Smooth muscle cell (in vitro differentiated cells): ENCODE measurements at regions not wholly inside any gene's neighbourhood (a gene's known extent, or its start where the extent isn't known, plus 50 kb on each side); places are given as distances from the start of the nearest gene placed in this dataset.

ENCODE experiments used
- DNase-seq: peaks from one replicate; lab custom pipeline; 2025; ENCODE audit not compliant: unreplicated experiment; lab: John Stamatoyannopoulos, UW
- H2AFZ ChIP-seq: fragments of 200-600 bp; sonication (generic); 2 replicates; pipeline ENCODE4 v1.6.0; 2016; ENCODE audit warnings: antibody characterized with exemption, low read depth, mild to moderate bottlenecking
- H3F3A ChIP-seq: fragments of 200-600 bp; sonication (generic); 2 replicates; pipeline ENCODE4 v1.6.0; 2017; ENCODE audit warnings: antibody characterized with exemption, low read depth
- H3K27ac ChIP-seq: fragments of 200-600 bp; sonication (generic); 2 replicates; pipeline ENCODE4 v1.5.1; 2016; ENCODE audit warnings: low read depth, mild to moderate bottlenecking
- H3K27me3 ChIP-seq: fragments of 200-600 bp; sonication (generic); 2 replicates; pipeline ENCODE4 v1.6.1; 2016; ENCODE audit warnings: low read depth, mild to moderate bottlenecking
- H3K36me3 ChIP-seq: fragments of 200-600 bp; sonication (generic); 2 replicates; pipeline ENCODE4 v1.5.1; 2016; ENCODE audit warnings: low read depth
- H3K4me1 ChIP-seq: fragments of 200-600 bp; sonication (generic); 2 replicates; pipeline ENCODE4 v1.5.1; 2016; ENCODE audit warnings: low read depth
- H3K4me2 ChIP-seq: fragments of 200-600 bp; sonication (generic); 2 replicates; pipeline ENCODE4 v1.6.0; 2016; ENCODE audit warnings: mild to moderate bottlenecking
- H3K4me3 ChIP-seq: fragments of 200-600 bp; sonication (generic); 2 replicates; pipeline ENCODE4 v1.5.1; 2016; ENCODE audit warnings: mild to moderate bottlenecking
- H3K79me2 ChIP-seq: fragments of 200-600 bp; sonication (generic); 2 replicates; pipeline ENCODE4 v1.6.0; 2016; ENCODE audit warnings: low read depth, mild to moderate bottlenecking
- H3K9ac ChIP-seq: fragments of 200-600 bp; sonication (generic); 2 replicates; pipeline ENCODE4 v1.6.0; 2016; ENCODE audit warnings: low read depth
- H3K9me3 ChIP-seq: fragments of 200-600 bp; sonication (generic); replicated peaks from 2 replicates; pipeline ENCODE4 v1.5.1; 2016; ENCODE audit warnings: low read depth
- H4K20me1 ChIP-seq: fragments of 200-600 bp; sonication (generic); 2 replicates; pipeline ENCODE4 v1.6.0; 2016; ENCODE audit warnings: low read depth
- CTCF ChIP-seq: fragments of 200-600 bp; sonication (generic); IDR thresholded peaks from 2 replicates; pipeline ENCODE4 v1.5.1; 2017; ENCODE audit warnings: borderline replicate concordance, mild to moderate bottlenecking, antibody characterized with exemption; ENCODE audit not compliant: insufficient read depth, poor library complexity, severe bottlenecking
- WGBS: methylation state at CpG from one replicate; pipeline ENCODE4 v1.1.7; 2016; ENCODE audit warnings: low lambda C conversion rate; 5-methylcytosine and 5-hydroxymethylcytosine counted together

GRCh38 chr12:34301251-34302130 is 279.2 kb downstream of the ALG10 start:
- no peak overlapping the region for H3K9ac ChIP-seq
- no peaks in the 10 kb centered on the region for H3K4me1 ChIP-seq
- no peaks in the 10 kb centered on the region for H4K20me1 ChIP-seq
- TF ChIP-seq CTCF = no peak
- no peak overlapping the region for H2AFZ ChIP-seq
- no peak for DNase-seq
- peaks cover 3% of the 10 kb centered on the region for H3K9me3 ChIP-seq
- H3K36me3 ChIP-seq = no peaks in the 10 kb centered on the region
- H3K4me3 ChIP-seq = no peak overlapping the region
- H3K4me2 ChIP-seq = no peak overlapping the region
- no peaks in the 10 kb centered on the region for H3K79me2 ChIP-seq
- no peak overlapping the region for H3K27ac ChIP-seq
- H3K27me3 ChIP-seq = no peaks in the 10 kb centered on the region
- 80% methylated on average over 22 of the region's 22 CpGs for WGBS
- no peaks in the 10 kb centered on the region for H3F3A ChIP-seq

- Histone ChIP-seq H3F3A (no peaks in the 10 kb centered on the region), H3K4me2 (no peak overlapping the region), H3K79me2 (no peaks in the 10 kb centered on the region), H2AFZ (no peak overlapping the region), H4K20me1 (no peaks in the 10 kb centered on the region), H3K9ac (no peak overlapping the region), H3K27ac (no peak overlapping the region), H3K9me3 (peaks cover 3% of the 10 kb centered on the region), H3K36me3 (no peaks in the 10 kb centered on the region), H3K4me1 (no peaks in the 10 kb centered on the region), H3K4me3 (no peak overlapping the region), H3K27me3 (no peaks in the 10 kb centered on the region)
- TF ChIP-seq CTCF = no peak
- no peak for DNase-seq
- 80% methylated on average over 30 of the region's 30 CpGs for WGBS
Measured at GRCh38 chr12:34302131-34302885, 280.0 kb downstream of the ALG10 start.

GRCh38 chr12:34303091-34303870 is 281.0 kb downstream of the ALG10 start:
- Histone ChIP-seq H3F3A (no peaks in the 10 kb centered on the region), H3K4me2 (no peak overlapping the region), H3K36me3 (no peaks in the 10 kb centered on the region), H3K9ac (no peak overlapping the region), H3K4me1 (no peaks in the 10 kb centered on the region), H3K27me3 (no peaks in the 10 kb centered on the region), H3K79me2 (no peaks in the 10 kb centered on the region), H3K27ac (no peak overlapping the region), H4K20me1 (no peaks in the 10 kb centered on the region), H2AFZ (no peak overlapping the region), H3K9me3 (peaks cover 5% of the 10 kb centered on the region), H3K4me3 (no peak overlapping the region)
- no peak for TF ChIP-seq CTCF
- no peak for DNase-seq
- 75% methylated on average over 24 of the region's 24 CpGs for WGBS
